ENCODE measurements at regions not wholly inside any gene's neighbourhood (a gene's known extent, or its start where the extent isn't known, plus 50 kb on each side); places are given as distances from the start of the nearest gene placed in this dataset.

GRCh38 chr13:88764103-88764502 lies 1092.9 kb downstream of the SLITRK5 start:
- TF ChIP-seq CTCF (IDR thresholded peaks at IDR 0.05) = no peak
- no peak for TF ChIP-seq POLR2AphosphoS5 (IDR thresholded peaks at IDR 0.05; ENCODE audit: insufficient read depth in 1 of 2, low read depth in 1 of 2)

All from vagina (tissue), 2 donors.